GM23248 (cell line): ENCODE measurements at regions not wholly inside any gene's neighbourhood (a gene's known extent, or its start where the extent isn't known, plus 50 kb on each side); places are given as distances from the start of the nearest gene placed in this dataset.

Experiments
- EZH2 ChIP-seq: fragments of 200-600 bp; sonication (generic); IDR thresholded peaks from 2 replicates; pipeline ENCODE4 v1.6.1; 2018; ENCODE audit warnings: antibody characterized with exemption, mild to moderate bottlenecking; ENCODE audit not compliant: insufficient read depth, poor library complexity, severe bottlenecking
- EZH2phosphoT487 ChIP-seq: fragments of 200-600 bp; sonication (generic); IDR thresholded peaks from 2 replicates; pipeline ENCODE4 v1.6.1; 2018; ENCODE audit warnings: antibody characterized with exemption, moderate library complexity, mild to moderate bottlenecking, low read depth; ENCODE audit not compliant: insufficient read depth

- TF ChIP-seq EZH2 (no peak), EZH2phosphoT487 (no peak)
These were observed 559.3 kb downstream of the RAB28 start for GRCh38 chr4:12924728-12925320.
